C4-2B (cell line): ENCODE measurements at regions not wholly inside any gene's neighbourhood (a gene's known extent, or its start where the extent isn't known, plus 50 kb on each side); places are given as distances from the start of the nearest gene placed in this dataset.
"Not testable (repeated sequence)": the region's sequence is repeated elsewhere in the genome, so short reads cannot be mapped to it uniquely, and the experiment has no call there.

Experiments used
- ZFX ChIP-seq: fragments of 450-650 bp; IDR thresholded peaks from 2 replicates; pipeline ENCODE4 v1.6.1; 2017
- TF ChIP-seq, protein P1 (sequence below): fragments of 450-650 bp; conservative IDR thresholded peaks from 2 replicates; pipeline ENCODE4 v1.5.1; 2017; ENCODE audit warnings: mild to moderate bottlenecking

DNA sequence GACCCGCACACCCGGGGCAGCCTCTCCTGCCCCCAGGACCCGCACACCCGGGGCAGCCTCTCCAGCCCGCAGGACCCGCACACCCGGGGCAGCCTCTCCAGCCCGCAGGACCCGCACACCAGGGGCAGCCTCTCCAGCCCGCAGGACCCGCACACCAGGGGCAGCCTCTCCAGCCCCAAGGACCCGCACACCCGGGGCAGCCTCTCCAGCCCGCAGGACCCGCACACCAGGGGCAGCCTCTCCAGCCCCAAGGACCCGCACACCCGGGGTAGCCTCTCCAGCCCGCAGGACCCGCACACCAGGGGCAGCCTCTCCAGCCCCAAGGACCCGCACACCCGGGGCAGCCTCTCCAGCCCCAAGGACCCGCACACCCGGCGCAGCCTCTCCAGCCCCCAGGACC lies 108.5 kb downstream of the PDGFA start:
- TF ChIP-seq, protein P1, sequence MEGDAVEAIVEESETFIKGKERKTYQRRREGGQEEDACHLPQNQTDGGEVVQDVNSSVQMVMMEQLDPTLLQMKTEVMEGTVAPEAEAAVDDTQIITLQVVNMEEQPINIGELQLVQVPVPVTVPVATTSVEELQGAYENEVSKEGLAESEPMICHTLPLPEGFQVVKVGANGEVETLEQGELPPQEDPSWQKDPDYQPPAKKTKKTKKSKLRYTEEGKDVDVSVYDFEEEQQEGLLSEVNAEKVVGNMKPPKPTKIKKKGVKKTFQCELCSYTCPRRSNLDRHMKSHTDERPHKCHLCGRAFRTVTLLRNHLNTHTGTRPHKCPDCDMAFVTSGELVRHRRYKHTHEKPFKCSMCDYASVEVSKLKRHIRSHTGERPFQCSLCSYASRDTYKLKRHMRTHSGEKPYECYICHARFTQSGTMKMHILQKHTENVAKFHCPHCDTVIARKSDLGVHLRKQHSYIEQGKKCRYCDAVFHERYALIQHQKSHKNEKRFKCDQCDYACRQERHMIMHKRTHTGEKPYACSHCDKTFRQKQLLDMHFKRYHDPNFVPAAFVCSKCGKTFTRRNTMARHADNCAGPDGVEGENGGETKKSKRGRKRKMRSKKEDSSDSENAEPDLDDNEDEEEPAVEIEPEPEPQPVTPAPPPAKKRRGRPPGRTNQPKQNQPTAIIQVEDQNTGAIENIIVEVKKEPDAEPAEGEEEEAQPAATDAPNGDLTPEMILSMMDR: not testable (repeated sequence)
- TF ChIP-seq ZFX: not testable (repeated sequence)
